Gastrocnemius medialis (tissue), 4 donors: ENCODE measurements at regions not wholly inside any gene's neighbourhood (a gene's known extent, or its start where the extent isn't known, plus 50 kb on each side); places are given as distances from the start of the nearest gene placed in this dataset.

ENCODE experiments used
- POLR2A ChIP-seq, 2 donors: fragments of 450-650 bp; IDR thresholded peaks; one replicate each; pipeline ENCODE4 v1.6.1; 2017; ENCODE audit warnings: antibody characterized with exemption in 2 of 2, mild to moderate bottlenecking in 2 of 2, moderate library complexity in 2 of 2
- TF ChIP-seq, protein P1 (sequence below), 5 experiments: fragments of 450-650 bp in 3 of 5; fragments of 200-600 bp in 2 of 5; sonication (generic) in 2 of 5; IDR thresholded peaks in 4 of 5; conservative IDR thresholded peaks in 1 of 5; 1 replicate in 4 of 5; 2 replicates in 1 of 5; pipeline ENCODE4 v1.5.1; 2016 to 2019; ENCODE audit warnings: antibody characterized with exemption in 5 of 5, mild to moderate bottlenecking in 3 of 5, moderate library complexity in 3 of 5

- TF ChIP-seq, protein P1, sequence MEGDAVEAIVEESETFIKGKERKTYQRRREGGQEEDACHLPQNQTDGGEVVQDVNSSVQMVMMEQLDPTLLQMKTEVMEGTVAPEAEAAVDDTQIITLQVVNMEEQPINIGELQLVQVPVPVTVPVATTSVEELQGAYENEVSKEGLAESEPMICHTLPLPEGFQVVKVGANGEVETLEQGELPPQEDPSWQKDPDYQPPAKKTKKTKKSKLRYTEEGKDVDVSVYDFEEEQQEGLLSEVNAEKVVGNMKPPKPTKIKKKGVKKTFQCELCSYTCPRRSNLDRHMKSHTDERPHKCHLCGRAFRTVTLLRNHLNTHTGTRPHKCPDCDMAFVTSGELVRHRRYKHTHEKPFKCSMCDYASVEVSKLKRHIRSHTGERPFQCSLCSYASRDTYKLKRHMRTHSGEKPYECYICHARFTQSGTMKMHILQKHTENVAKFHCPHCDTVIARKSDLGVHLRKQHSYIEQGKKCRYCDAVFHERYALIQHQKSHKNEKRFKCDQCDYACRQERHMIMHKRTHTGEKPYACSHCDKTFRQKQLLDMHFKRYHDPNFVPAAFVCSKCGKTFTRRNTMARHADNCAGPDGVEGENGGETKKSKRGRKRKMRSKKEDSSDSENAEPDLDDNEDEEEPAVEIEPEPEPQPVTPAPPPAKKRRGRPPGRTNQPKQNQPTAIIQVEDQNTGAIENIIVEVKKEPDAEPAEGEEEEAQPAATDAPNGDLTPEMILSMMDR (IDR thresholded peaks at IDR 0.05 in 4 of 5, conservative IDR thresholded peaks at IDR 0.05 in 1 of 5), result no peak
- TF ChIP-seq POLR2A (IDR thresholded peaks at IDR 0.05), result no peak
These were observed 255.4 kb downstream of the SDHAF3 start for GRCh38 chr7:97372882-97373281.
